Testis (tissue), 2 donors: ENCODE measurements at regions not wholly inside any gene's neighbourhood (a gene's known extent, or its start where the extent isn't known, plus 50 kb on each side); places are given as distances from the start of the nearest gene placed in this dataset.

Source experiments
- DNase-seq: peaks from one replicate; pipeline ENCODE4 v3.0.0-alpha.2; 2019
- H3K27ac ChIP-seq, 2 donors: fragments of 200-600 bp; sonication (generic); one replicate each; pipeline ENCODE4 v1.5.1; 2019
- H3K27me3 ChIP-seq: fragments of 200-600 bp; sonication (generic); one replicate; pipeline ENCODE4 v1.5.1; 2019
- H3K36me3 ChIP-seq: fragments of 200-600 bp; sonication (generic); one replicate; pipeline ENCODE4 v1.5.1; 2017; ENCODE audit warnings: low read depth; ENCODE audit errors: missing control alignments
- H3K4me1 ChIP-seq: fragments of 200-600 bp; sonication (generic); one replicate; pipeline ENCODE4 v1.5.1; 2019
- H3K4me3 ChIP-seq, 2 donors: fragments of 200-600 bp; sonication (generic); one replicate each; pipeline ENCODE4 v1.5.1; 2017 to 2019
- H3K9me3 ChIP-seq: fragments of 200-600 bp; sonication (generic); one replicate; pipeline ENCODE4 v1.5.1; 2017
- CTCF ChIP-seq, 3 experiments: fragments of 450-650 bp in 2 of 3; fragments of 200-600 bp in 1 of 3; sonication (generic) in 1 of 3; IDR thresholded peaks; one replicate each; pipeline ENCODE4 v1.5.1; 2016 to 2019; ENCODE audit warnings: antibody characterized with exemption in 3 of 3, mild to moderate bottlenecking in 2 of 3, moderate library complexity in 1 of 3
- POLR2A ChIP-seq: fragments of 450-650 bp; IDR thresholded peaks from one replicate; pipeline ENCODE4 v1.6.1; 2017; ENCODE audit warnings: antibody characterized with exemption, mild to moderate bottlenecking, moderate library complexity
- WGBS, 2 donors: methylation state at CpG; one replicate each; pipeline ENCODE4 v1.1.5; 2018; 5-methylcytosine and 5-hydroxymethylcytosine counted together
- intact Hi-C: fragments of 100-400 bp; cut with DNase I; formaldehyde crosslinking; loops from one replicate; pipeline ENCODE4 v1.15.1; 2023; ENCODE audit warnings: low total_unique reads

GRCh38 chr18:28820353-28820752 is 643.4 kb upstream of the CDH2 start:
- Histone ChIP-seq H3K9me3 (no peaks in the 10 kb centered on the region), H3K36me3 (no peaks in the 10 kb centered on the region), H3K27me3 (no peaks in the 10 kb centered on the region), H3K4me1 (no peaks in the 10 kb centered on the region), H3K27ac (no peak overlapping the region), H3K4me3 (no peak overlapping the region)
- intact Hi-C loops: no loop called here
- WGBS, 2 donors: 67 to 92% methylated on average over 1 of the region's 1 CpG
- no peak for DNase-seq
- TF ChIP-seq POLR2A: no peak
- TF ChIP-seq CTCF (IDR thresholded peaks at IDR 0.05): no peak

- intact Hi-C loops: no loop called here
- Histone ChIP-seq H3K4me1 (no peaks in the 10 kb centered on the region), H3K4me3 (no peak overlapping the region), H3K36me3 (no peaks in the 10 kb centered on the region), H3K27ac (no peak overlapping the region), H3K27me3 (no peaks in the 10 kb centered on the region), H3K9me3 (no peaks in the 10 kb centered on the region)
- DNase-seq: no peak
- WGBS, 2 donors: 79 to 85% methylated on average over 2 of the region's 2 CpGs
- TF ChIP-seq CTCF (IDR thresholded peaks at IDR 0.05) (no peak), POLR2A (no peak)
These were observed 639.2 kb upstream of the CDH2 start for GRCh38 chr18:28816155-28816554.

GRCh38 chr18:28814365-28814764 is 637.4 kb upstream of the CDH2 start:
- Histone ChIP-seq H3K9me3 (no peaks in the 10 kb centered on the region), H3K36me3 (no peaks in the 10 kb centered on the region), H3K27ac (no peak overlapping the region), H3K4me1 (no peaks in the 10 kb centered on the region), H3K4me3 (no peak overlapping the region), H3K27me3 (no peaks in the 10 kb centered on the region)
- TF ChIP-seq CTCF (IDR thresholded peaks at IDR 0.05) (no peak), POLR2A (no peak)
- DNase-seq: no peak
- intact Hi-C loops: no loop called here

- TF ChIP-seq POLR2A: no peak
- TF ChIP-seq CTCF (IDR thresholded peaks at IDR 0.05): no peak
- intact Hi-C loops: no loop called here
- no peak overlapping the region for H3K27ac ChIP-seq
These were observed 631.4 kb upstream of the CDH2 start for GRCh38 chr18:28808373-28808772.

GRCh38 chr18:28805491-28805890 is 628.6 kb upstream of the CDH2 start:
- intact Hi-C loops: no loop called here
- TF ChIP-seq CTCF (IDR thresholded peaks at IDR 0.05) (no peak), POLR2A (no peak)
- no peaks in the 10 kb centered on the region for H3K9me3 ChIP-seq
- H3K36me3 ChIP-seq: no peaks in the 10 kb centered on the region
- DNase-seq: no peak
- no peaks in the 10 kb centered on the region for H3K27me3 ChIP-seq
- H3K27ac ChIP-seq: no peak overlapping the region
- H3K4me3 ChIP-seq: no peak overlapping the region
- no peaks in the 10 kb centered on the region for H3K4me1 ChIP-seq
- 63 to 89% methylated on average over 1 of the region's 1 CpG for WGBS, 2 donors

More at GRCh38 chr18:28808373-28808772, 631.4 kb upstream of the CDH2 start:
- Histone ChIP-seq H3K36me3 (no peaks in the 10 kb centered on the region), H3K9me3 (no peaks in the 10 kb centered on the region), H3K27me3 (no peaks in the 10 kb centered on the region), H3K4me1 (no peaks in the 10 kb centered on the region), H3K4me3 (no peak overlapping the region)
- DNase-seq: no peak
